Tibial nerve (tissue), 4 donors: ENCODE measurements at regions not wholly inside any gene's neighbourhood (a gene's known extent, or its start where the extent isn't known, plus 50 kb on each side); places are given as distances from the start of the nearest gene placed in this dataset.

Experiments
- DNase-seq, 2 donors: peaks; one replicate each; pipeline ENCODE4 v3.0.0-alpha.2; 2019; ENCODE audit warnings: low spot score in 2 of 2
- H3K27ac ChIP-seq, 4 donors: fragments of 200-600 bp; sonication (generic) in 3 of 4; one replicate each; pipeline ENCODE4 v1.5.1; 2017 to 2019; ENCODE audit warnings: mild to moderate bottlenecking in 1 of 4
- H3K27me3 ChIP-seq, 2 donors: fragments of 200-600 bp; sonication (generic) in 1 of 2; one replicate each; pipeline versions ENCODE4 v1.5.1 to v1.6.0; 2017 to 2019
- H3K36me3 ChIP-seq, 3 donors: fragments of 200-600 bp; sonication (generic); one replicate each; pipeline ENCODE4 v1.5.1; 2018 to 2019
- H3K4me1 ChIP-seq, 4 donors: fragments of 200-600 bp; sonication (generic) in 3 of 4; one replicate each; pipeline ENCODE4 v1.5.1; 2017 to 2019
- H3K4me3 ChIP-seq, 4 donors: fragments of 200-600 bp; sonication (generic) in 3 of 4; one replicate each; pipeline ENCODE4 v1.5.1; 2017 to 2019; ENCODE audit warnings: mild to moderate bottlenecking in 1 of 4, moderate library complexity in 1 of 4
- H3K9me3 ChIP-seq, 4 donors: fragments of 200-600 bp; sonication (generic) in 3 of 4; one replicate each; pipeline ENCODE4 v1.5.1; 2017 to 2019
- EP300 ChIP-seq, 2 donors: sonication (generic); formaldehyde crosslinking; IDR thresholded peaks; one replicate each; pipeline ENCODE4 v1.6.1; 2017; ENCODE audit warnings: antibody characterized with exemption in 2 of 2, mild to moderate bottlenecking in 1 of 2
- POLR2A ChIP-seq, 2 donors: fragments of 450-650 bp; IDR thresholded peaks; one replicate each; pipeline ENCODE4 v1.6.1; 2017; ENCODE audit warnings: antibody characterized with exemption in 2 of 2, mild to moderate bottlenecking in 2 of 2, moderate library complexity in 2 of 2
- WGBS, 2 donors: methylation state at CpG; one replicate each; pipeline ENCODE4 v1.1.5; 2018; 5-methylcytosine and 5-hydroxymethylcytosine counted together
- TF ChIP-seq, protein P1 (sequence below), 5 experiments: fragments of 200-600 bp in 3 of 5; fragments of 450-650 bp in 2 of 5; sonication (generic) in 3 of 5; IDR thresholded peaks; one replicate each; pipeline ENCODE4 v1.5.1; 2016 to 2019; ENCODE audit warnings: antibody characterized with exemption in 5 of 5, mild to moderate bottlenecking in 3 of 5, moderate library complexity in 2 of 5

DNA sequence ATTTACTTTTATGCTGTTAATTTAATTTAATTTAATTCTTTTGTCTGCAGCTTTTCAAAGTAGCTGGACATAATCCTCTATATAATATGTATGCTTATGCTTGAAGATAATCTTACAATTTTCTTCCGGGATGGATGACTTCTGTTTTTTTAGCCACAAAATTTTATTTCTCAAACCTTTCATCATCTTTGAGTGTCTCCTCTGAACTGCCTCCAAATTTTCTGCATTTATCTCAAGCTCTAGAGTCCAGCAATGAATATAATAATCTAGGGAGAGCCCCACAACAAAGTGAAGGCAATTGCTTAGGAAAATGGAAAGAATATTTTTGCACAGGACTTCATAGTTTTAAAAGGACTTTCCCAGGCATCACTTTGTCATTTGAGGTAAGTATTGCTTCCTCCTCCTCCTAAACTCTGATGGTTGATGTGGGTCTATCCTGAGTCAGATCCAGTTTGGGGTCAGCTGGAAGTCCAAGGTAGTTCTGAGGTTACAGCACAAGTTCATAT lies 53.7 kb upstream of the FAM3C start:
- 75 to 80% methylated on average over 1 of the region's 1 CpG for WGBS, 2 donors
- peaks cover 0 to 20% (median 9%) of the 10 kb centered on the region in 4 donors for H3K4me1 ChIP-seq

DNA sequence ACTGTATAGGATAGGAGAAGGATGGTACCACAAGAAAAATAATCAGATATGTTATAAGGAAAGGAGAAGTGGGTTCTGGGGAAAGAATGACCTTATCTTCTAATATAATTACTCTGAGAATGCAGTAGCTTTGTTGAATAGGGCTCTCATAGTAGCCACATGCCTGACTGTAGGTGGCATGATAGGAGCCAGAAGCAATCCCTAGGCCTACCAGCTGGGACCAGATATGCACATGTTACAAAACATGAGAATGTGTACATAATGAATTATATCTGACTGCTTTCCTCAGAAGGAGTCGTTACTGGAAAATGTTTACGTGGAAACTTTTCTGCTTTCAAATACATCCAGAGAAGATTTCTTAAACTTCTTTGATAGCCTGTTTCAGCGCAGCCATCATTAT lies 53.2 kb upstream of the FAM3C start:
- WGBS, 2 donors = 76 to 81% methylated on average over 3 of the region's 3 CpGs

More for the DNA sequence above, 53.7 kb upstream of the FAM3C start:
- Histone ChIP-seq H3K27me3 (no peaks in the 10 kb centered on the region), H3K36me3 (no peaks in the 10 kb centered on the region), H3K9me3 (no peaks in the 10 kb centered on the region), H3K27ac (no peak overlapping the region), H3K4me3 (no peak overlapping the region)
- no peak for DNase-seq
- no peak for TF ChIP-seq POLR2A (IDR thresholded peaks at IDR 0.05)
- TF ChIP-seq, protein P1, sequence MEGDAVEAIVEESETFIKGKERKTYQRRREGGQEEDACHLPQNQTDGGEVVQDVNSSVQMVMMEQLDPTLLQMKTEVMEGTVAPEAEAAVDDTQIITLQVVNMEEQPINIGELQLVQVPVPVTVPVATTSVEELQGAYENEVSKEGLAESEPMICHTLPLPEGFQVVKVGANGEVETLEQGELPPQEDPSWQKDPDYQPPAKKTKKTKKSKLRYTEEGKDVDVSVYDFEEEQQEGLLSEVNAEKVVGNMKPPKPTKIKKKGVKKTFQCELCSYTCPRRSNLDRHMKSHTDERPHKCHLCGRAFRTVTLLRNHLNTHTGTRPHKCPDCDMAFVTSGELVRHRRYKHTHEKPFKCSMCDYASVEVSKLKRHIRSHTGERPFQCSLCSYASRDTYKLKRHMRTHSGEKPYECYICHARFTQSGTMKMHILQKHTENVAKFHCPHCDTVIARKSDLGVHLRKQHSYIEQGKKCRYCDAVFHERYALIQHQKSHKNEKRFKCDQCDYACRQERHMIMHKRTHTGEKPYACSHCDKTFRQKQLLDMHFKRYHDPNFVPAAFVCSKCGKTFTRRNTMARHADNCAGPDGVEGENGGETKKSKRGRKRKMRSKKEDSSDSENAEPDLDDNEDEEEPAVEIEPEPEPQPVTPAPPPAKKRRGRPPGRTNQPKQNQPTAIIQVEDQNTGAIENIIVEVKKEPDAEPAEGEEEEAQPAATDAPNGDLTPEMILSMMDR (IDR thresholded peaks at IDR 0.05) = no peak
- no peak for TF ChIP-seq EP300 (IDR thresholded peaks at IDR 0.05)

DNA sequence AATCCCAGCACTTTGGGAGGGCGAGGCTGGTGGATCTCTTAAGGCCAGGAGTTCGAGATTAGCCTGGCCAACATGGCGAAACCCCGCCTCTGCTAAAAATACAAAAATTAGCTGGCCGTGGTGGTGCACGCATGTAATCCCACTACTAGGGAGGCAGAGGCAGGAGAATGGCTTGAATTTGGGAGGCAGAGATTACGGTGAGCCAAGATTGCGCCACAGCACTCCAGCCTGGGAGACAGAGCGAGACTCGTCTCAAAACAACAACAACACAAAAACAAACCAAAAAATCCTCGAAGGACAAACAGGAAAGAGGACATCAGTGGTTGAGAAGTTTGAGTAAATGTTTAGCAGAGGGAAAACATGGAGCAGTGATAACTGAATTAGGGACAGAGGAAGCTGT lies 52.3 kb upstream of the FAM3C start:
- Histone ChIP-seq H3K36me3 (no peaks in the 10 kb centered on the region), H3K27me3 (no peaks in the 10 kb centered on the region), H3K9me3 (no peaks in the 10 kb centered on the region), H3K27ac (peak overlapping the region in 1 of 4 donors; percentile 75), H3K4me1 (peaks cover 0 to 20% (median 9%) of the 10 kb centered on the region in 4 donors), H3K4me3 (no peak overlapping the region)
- no peak for TF ChIP-seq POLR2A (IDR thresholded peaks at IDR 0.05)
- DNase-seq = no peak
- 92 to 93% methylated on average over 11 of the region's 11 CpGs for WGBS, 2 donors

More for the DNA sequence above, 53.2 kb upstream of the FAM3C start:
- Histone ChIP-seq H3K27me3 (no peaks in the 10 kb centered on the region), H3K4me1 (peaks cover 0 to 20% (median 9%) of the 10 kb centered on the region in 4 donors), H3K36me3 (no peaks in the 10 kb centered on the region), H3K4me3 (no peak overlapping the region), H3K27ac (no peak overlapping the region), H3K9me3 (no peaks in the 10 kb centered on the region)
- no peak for TF ChIP-seq EP300 (IDR thresholded peaks at IDR 0.05)
- no peak for TF ChIP-seq POLR2A (IDR thresholded peaks at IDR 0.05)
- TF ChIP-seq, protein P1 (IDR thresholded peaks at IDR 0.05) = no peak
- no peak for DNase-seq

DNA sequence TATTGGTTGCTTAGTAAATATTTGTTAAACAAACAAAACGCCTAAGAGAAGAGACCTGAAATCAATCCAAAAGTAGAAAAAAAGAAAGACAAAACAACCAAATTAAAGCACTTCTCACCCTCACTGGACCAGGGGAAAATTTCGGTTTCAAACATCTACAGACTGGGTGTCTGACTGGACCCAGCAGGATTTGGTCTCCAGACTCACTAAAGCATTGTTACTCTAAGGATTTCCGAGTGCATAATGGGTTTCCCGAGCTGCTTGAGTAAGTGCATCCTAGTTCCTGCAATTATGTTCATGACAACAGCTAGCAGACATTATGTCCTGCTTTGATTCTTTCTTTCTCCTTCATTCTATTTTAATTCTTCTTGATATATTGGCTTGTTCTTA lies 51.8 kb upstream of the FAM3C start:
- TF ChIP-seq EP300 (IDR thresholded peaks at IDR 0.05) (no peak), POLR2A (IDR thresholded peaks at IDR 0.05) (no peak)
- TF ChIP-seq, protein P1 (IDR thresholded peaks at IDR 0.05) = no peak
- Histone ChIP-seq H3K4me1 (peaks cover 0 to 20% (median 9%) of the 10 kb centered on the region in 4 donors), H3K36me3 (no peaks in the 10 kb centered on the region), H3K4me3 (no peak overlapping the region), H3K9me3 (no peaks in the 10 kb centered on the region), H3K27ac (peak overlapping the region in 2 of 4 donors; percentile 70 to 75), H3K27me3 (no peaks in the 10 kb centered on the region)
- DNase-seq = no peak
- 26 to 33% methylated on average over 4 of the region's 4 CpGs for WGBS, 2 donors

DNA sequence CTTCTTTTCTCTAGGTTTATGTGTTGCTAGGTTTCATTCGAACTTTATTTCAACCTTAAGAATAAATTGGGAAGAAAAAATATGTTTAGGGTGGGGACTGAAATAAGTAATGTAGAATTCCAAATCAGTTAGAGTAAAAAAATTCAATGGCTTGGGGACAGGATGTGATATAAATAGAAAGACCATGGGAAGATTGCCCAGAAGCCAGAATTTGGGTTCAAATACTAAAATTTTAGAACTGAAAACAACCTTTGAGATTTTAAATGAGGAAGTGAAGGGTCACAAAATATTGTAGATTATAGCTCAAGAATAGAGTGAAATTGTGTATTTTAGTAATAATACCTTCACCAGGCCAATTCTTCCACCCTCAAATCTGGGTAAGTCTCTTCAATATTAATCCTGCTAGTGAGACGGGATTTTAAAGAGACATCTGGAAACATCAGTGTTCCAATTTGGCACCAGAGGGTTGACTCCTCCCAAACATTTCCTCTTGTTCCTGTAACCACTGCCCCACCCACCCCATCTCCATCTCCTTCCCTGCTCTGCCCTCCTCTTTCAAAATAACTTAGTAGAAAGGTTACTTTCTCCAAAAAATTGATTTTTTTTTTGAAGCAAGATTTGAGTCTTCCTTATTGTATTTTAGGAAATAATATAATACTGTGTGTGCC lies 51.3 kb upstream of the FAM3C start:
- TF ChIP-seq POLR2A (IDR thresholded peaks at IDR 0.05) = no peak
- no peak for TF ChIP-seq EP300 (IDR thresholded peaks at IDR 0.05)
- TF ChIP-seq, protein P1 (IDR thresholded peaks at IDR 0.05) = no peak
- no peak overlapping the region for H3K4me3 ChIP-seq
- no peaks in the 10 kb centered on the region for H3K9me3 ChIP-seq
- H3K27me3 ChIP-seq = no peaks in the 10 kb centered on the region
- 33 to 36% methylated on average over 2 of the region's 2 CpGs for WGBS, 2 donors
- peak in 1 of 2 donors; percentile 40 for DNase-seq
- peak overlapping the region in 2 of 4 donors; percentile 70 to 75 for H3K27ac ChIP-seq
- peaks cover 0 to 20% (median 9%) of the 10 kb centered on the region in 4 donors for H3K4me1 ChIP-seq
- H3K36me3 ChIP-seq = no peaks in the 10 kb centered on the region
